WTC11 (cell line): ENCODE measurements at regions not wholly inside any gene's neighbourhood (a gene's known extent, or its start where the extent isn't known, plus 50 kb on each side); places are given as distances from the start of the nearest gene placed in this dataset.

Experiments
- ATF2 ChIP-seq: sonication (generic); formaldehyde crosslinking; IDR thresholded peaks from 2 replicates; pipeline ENCODE4 v1.8.1; 2022; ENCODE audit warnings: low read depth, missing genetic modification reagents, borderline replicate concordance
- CDX4 ChIP-seq: fragments of 250-450 bp; sonication (Bioruptor Pico); IDR thresholded peaks from 2 replicates; pipeline ENCODE4 v1.9.0; 2021; ENCODE audit warnings: moderate library complexity, mild to moderate bottlenecking, inconsistent platforms, borderline replicate concordance
- CTCF ChIP-seq: fragments of 200-600 bp; IDR thresholded peaks from 2 replicates; pipeline ENCODE4 v1.8.0; 2022; ENCODE audit warnings: antibody characterized with exemption
- ERG ChIP-seq: fragments of 250-450 bp; sonication (Bioruptor Pico); IDR thresholded peaks from 2 replicates; pipeline ENCODE4 v1.8.0; 2021; ENCODE audit warnings: mild to moderate bottlenecking
- GTF2I ChIP-seq: fragments of 250-450 bp; sonication (Bioruptor Pico); conservative IDR thresholded peaks from 2 replicates; pipeline ENCODE4 v1.4.0; 2021; ENCODE audit warnings: mild to moderate bottlenecking
- IRF2 ChIP-seq: sonication (generic); formaldehyde crosslinking; IDR thresholded peaks from 2 replicates; pipeline ENCODE4 v1.8.0; 2022; ENCODE audit warnings: low read depth, missing genetic modification reagents, borderline replicate concordance
- MLX ChIP-seq: sonication (generic); formaldehyde crosslinking; IDR thresholded peaks from 2 replicates; pipeline ENCODE4 v1.8.1; 2023; ENCODE audit warnings: mild to moderate bottlenecking, missing genetic modification reagents, moderate library complexity
- NFATC4 ChIP-seq: fragments of 250-450 bp; sonication (Bioruptor Pico); IDR thresholded peaks from 2 replicates; pipeline ENCODE4 v1.9.0; 2021; ENCODE audit warnings: mild to moderate bottlenecking
- NFE2L1 ChIP-seq: sonication (generic); formaldehyde crosslinking; IDR thresholded peaks from 2 replicates; pipeline ENCODE4 v1.8.1; 2023; ENCODE audit warnings: missing genetic modification reagents
- NR1H2 ChIP-seq: sonication (generic); formaldehyde crosslinking; IDR thresholded peaks from 2 replicates; pipeline ENCODE4 v1.9.0; 2021; ENCODE audit warnings: mild to moderate bottlenecking, moderate library complexity, missing genetic modification reagents
- NR3C1 ChIP-seq: sonication (generic); formaldehyde crosslinking; conservative IDR thresholded peaks from 2 replicates; pipeline ENCODE4 v1.8.1; 2023; ENCODE audit warnings: low read depth, mild to moderate bottlenecking, missing genetic modification reagents
- TCF7 ChIP-seq: sonication (generic); formaldehyde crosslinking; IDR thresholded peaks from 2 replicates; pipeline ENCODE4 v1.8.0; 2022; ENCODE audit warnings: mild to moderate bottlenecking, low read depth, missing genetic modification reagents, moderate library complexity
- ZNF317 ChIP-seq: sonication (generic); formaldehyde crosslinking; IDR thresholded peaks from 2 replicates; pipeline ENCODE4 v1.8.1; 2023; ENCODE audit warnings: low read depth, mild to moderate bottlenecking, moderate library complexity, missing genetic modification reagents, borderline replicate concordance
- ZNF416 ChIP-seq: fragments of 250-450 bp; sonication (Bioruptor Pico); IDR thresholded peaks from 2 replicates; pipeline ENCODE4 v1.9.0; 2021; ENCODE audit warnings: mild to moderate bottlenecking, inconsistent platforms

- TF ChIP-seq CTCF (no peak), MLX (CRISPR knock-in tag) (no peak), ATF2 (CRISPR knock-in tag) (no peak), NFE2L1 (CRISPR knock-in tag) (no peak), ZNF317 (CRISPR knock-in tag) (no peak), IRF2 (CRISPR knock-in tag) (no peak), NR1H2 (CRISPR knock-in tag) (no peak), NFATC4 (no peak), NR3C1 (CRISPR knock-in tag) (no peak), ZNF416 (no peak), ERG (no peak), TCF7 (CRISPR knock-in tag) (no peak), GTF2I (CRISPR knock-in tag) (no peak), CDX4 (CRISPR knock-in tag) (no peak)
These were observed 215.6 kb upstream of the SMIM21 start for GRCh38 chr18:75643083-75643482.
